SK-N-SH (cell line): ENCODE measurements at regions not wholly inside any gene's neighbourhood (a gene's known extent, or its start where the extent isn't known, plus 50 kb on each side); places are given as distances from the start of the nearest gene placed in this dataset.

Experiments used
- CTCF ChIA-PET: fragments of 300-600, 350-600 bp; formaldehyde crosslinking; extraction: SDS; loops from one replicate; lab custom pipeline; 2021; lab: Yijun Ruan, JAX
- POLR2A ChIA-PET: fragments of 350-600 bp; sonication (Branson Sonifier 250); formaldehyde crosslinking; extraction: SDS; loops from one replicate; lab custom pipeline; 2020; ENCODE audit warnings: antibody characterized with exemption, inconsistent platforms; lab: Yijun Ruan, JAX
- DNase-seq: peaks from one replicate; pipeline ENCODE4 v3.0.0; 2012
- H2AFZ ChIP-seq: fragments of 200-600 bp; sonication (generic); 2 replicates; pipeline ENCODE4 v1.8.1; 2016; ENCODE audit warnings: antibody characterized with exemption, mild to moderate bottlenecking, low read depth
- H3F3A ChIP-seq: fragments of 200-600 bp; sonication (generic); replicated peaks from 2 replicates; pipeline ENCODE3; 2016; ENCODE audit warnings: antibody characterized with exemption, mild to moderate bottlenecking; ENCODE audit not compliant: insufficient read depth
- H3K27ac ChIP-seq, 2 experiments: fragments of 200-500 bp in 1 of 2; fragments of 200-600 bp in 1 of 2; sonication (Bioruptor generic) in 1 of 2; sonication (generic), shearing (Covaris generic) in 1 of 2; 2 replicates each; pipeline versions ENCODE4 v1.5.1 to v1.6.1; 2014 to 2016; ENCODE audit warnings: low read depth in 2 of 2, inconsistent platforms in 1 of 2, low read length in 1 of 2, mild to moderate bottlenecking in 1 of 2, mixed read lengths in 1 of 2
- H3K27me3 ChIP-seq: fragments of 200-600 bp; sonication (generic), shearing (Covaris generic); 2 replicates; pipeline ENCODE4 v1.6.1; 2016; ENCODE audit warnings: mixed run types; ENCODE audit not compliant: insufficient read depth
- H3K36me3 ChIP-seq, 2 experiments: fragments of 200-500 bp in 1 of 2; fragments of 200-600 bp in 1 of 2; sonication (Bioruptor generic) in 1 of 2; sonication (generic) in 1 of 2; replicated peaks in 1 of 2; 2 replicates each; pipeline versions ENCODE3 to v1.5.1; 2014 to 2016; ENCODE audit warnings: low read length in 1 of 2, mild to moderate bottlenecking in 1 of 2; ENCODE audit not compliant: insufficient read depth in 2 of 2, control insufficient read depth in 1 of 2
- H3K4me1 ChIP-seq, 2 experiments: fragments of 200-500 bp in 1 of 2; fragments of 200-600 bp in 1 of 2; sonication (Bioruptor generic) in 1 of 2; sonication (generic), shearing (Covaris generic) in 1 of 2; 2 replicates each; pipeline versions ENCODE4 v1.5.1 to v1.6.1; 2014 to 2016; ENCODE audit warnings: low read depth in 1 of 2, low read length in 1 of 2, mixed run types in 1 of 2; ENCODE audit not compliant: insufficient read depth in 2 of 2, control insufficient read depth in 1 of 2
- H3K4me2 ChIP-seq: fragments of 200-600 bp; sonication (generic), shearing (Covaris generic); 2 replicates; pipeline ENCODE4 v1.6.1; 2017; ENCODE audit warnings: mixed run types
- H3K4me3 ChIP-seq, 2 experiments: fragments of 200-500 bp in 1 of 2; fragments of 200-600 bp in 1 of 2; sonication (Bioruptor generic) in 1 of 2; sonication (generic), shearing (Covaris generic) in 1 of 2; 2 replicates each; pipeline versions ENCODE4 v1.5.1 to v1.8.1; 2014 to 2016; ENCODE audit warnings: low read depth in 2 of 2, inconsistent platforms in 1 of 2, low read length in 1 of 2, mild to moderate bottlenecking in 1 of 2, mixed read lengths in 1 of 2, moderate library complexity in 1 of 2
- H3K79me2 ChIP-seq: fragments of 200-600 bp; sonication (generic); 2 replicates; pipeline ENCODE4 v1.8.1; 2017; ENCODE audit warnings: mild to moderate bottlenecking; ENCODE audit not compliant: insufficient read depth
- H3K9ac ChIP-seq: fragments of 200-600 bp; sonication (generic); 2 replicates; pipeline ENCODE4 v1.6.1; 2017; ENCODE audit warnings: mixed run types
- H3K9me2 ChIP-seq: fragments of 200-600 bp; sonication (generic); 2 replicates; pipeline ENCODE4 v1.6.1; 2017; ENCODE audit warnings: mixed run types
- H3K9me3 ChIP-seq: fragments of 200-600 bp; sonication (generic); 2 replicates; pipeline ENCODE4 v1.6.1; 2017; ENCODE audit warnings: mixed run types, mild to moderate bottlenecking, moderate library complexity
- H4K20me1 ChIP-seq: fragments of 200-600 bp; sonication (generic); 2 replicates; pipeline ENCODE4 v1.6.1; 2017; ENCODE audit warnings: mild to moderate bottlenecking, mixed run types; ENCODE audit not compliant: insufficient read depth
- ELF1 ChIP-seq: IDR thresholded peaks from 2 replicates; pipeline ENCODE4 v1.4.0; 2012
- FOXJ3 ChIP-seq: sonication (generic); formaldehyde crosslinking; IDR thresholded peaks from 2 replicates; pipeline ENCODE4 v1.5.1; 2020; ENCODE audit warnings: mild to moderate bottlenecking, missing genetic modification reagents
- FOXM1 ChIP-seq: IDR thresholded peaks from 2 replicates; pipeline ENCODE4 v1.4.0; 2012; ENCODE audit warnings: low read depth, mild to moderate bottlenecking
- GABPA ChIP-seq: IDR thresholded peaks from 2 replicates; pipeline ENCODE4 v1.4.0; 2012; ENCODE audit warnings: low read depth, mild to moderate bottlenecking
- POLR2AphosphoS5 ChIP-seq: IDR thresholded peaks from 2 replicates; pipeline ENCODE4 v1.6.1; 2012; ENCODE audit warnings: low read depth, low read length
- RAD21 ChIP-seq: IDR thresholded peaks from 2 replicates; pipeline ENCODE4 v1.6.1; 2012; ENCODE audit warnings: mild to moderate bottlenecking, low read length
- RCOR1 ChIP-seq: fragments of 150-350 bp; IDR thresholded peaks from 2 replicates; pipeline ENCODE4 v1.6.1; 2017; ENCODE audit warnings: antibody characterized with exemption, low read length
- TCF12 ChIP-seq: IDR thresholded peaks from 2 replicates; pipeline ENCODE4 v1.4.0; 2012
- YY1 ChIP-seq: IDR thresholded peaks from 2 replicates; pipeline ENCODE4 v1.4.0; 2012; ENCODE audit warnings: low read depth, mild to moderate bottlenecking
- WGBS: methylation state at CpG from one replicate; pipeline ENCODE4 v1.1.6; 2017; ENCODE audit warnings: low lambda C conversion rate; 5-methylcytosine and 5-hydroxymethylcytosine counted together
- TF ChIP-seq, protein P1 (sequence below): IDR thresholded peaks from 2 replicates; pipeline ENCODE4 v1.4.0; 2012; ENCODE audit warnings: low read depth, borderline replicate concordance

DNA sequence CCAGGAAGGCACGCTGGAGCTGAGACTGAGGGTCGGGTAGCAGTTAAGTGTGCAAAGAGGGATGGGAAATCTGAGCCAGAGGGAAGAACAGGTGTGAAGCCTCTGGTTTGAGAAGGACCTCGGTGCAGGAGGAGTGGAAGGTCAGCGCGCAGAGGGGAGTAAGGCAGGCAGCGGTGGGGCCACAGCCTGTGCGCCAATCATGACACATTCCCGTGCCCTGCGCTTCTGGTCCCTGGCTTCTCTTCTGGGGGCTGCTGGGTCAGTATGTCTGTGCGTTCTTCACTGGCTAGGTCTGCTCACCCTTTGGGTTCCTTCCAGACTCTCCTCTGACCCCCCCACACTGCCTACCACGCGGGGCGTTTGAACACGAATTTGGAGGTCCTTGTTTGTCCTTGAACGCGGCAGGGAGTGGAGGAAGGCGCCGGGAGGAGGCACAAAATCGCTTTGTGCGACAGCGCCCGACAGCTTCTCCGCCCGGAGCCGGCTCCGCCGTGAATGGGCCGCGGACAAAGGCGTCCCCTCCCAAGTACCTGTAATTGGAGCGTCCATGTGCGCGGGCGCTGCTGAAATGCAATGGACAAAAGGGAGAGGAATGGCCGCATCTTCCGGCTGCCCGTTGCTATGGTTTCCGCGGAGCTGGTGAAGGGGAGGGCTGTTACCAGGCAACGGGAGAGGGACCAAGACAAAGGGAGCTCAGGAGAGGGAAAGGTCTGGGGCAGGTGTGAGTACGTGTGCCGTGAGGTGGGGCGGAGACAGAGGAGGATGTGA lies 207.2 kb upstream of the SRRM4 start:
- Histone ChIP-seq H3K9me2 (no peaks in the 10 kb centered on the region), H3K4me2 (no peak overlapping the region), H3K27me3 (no peaks in the 10 kb centered on the region), H3K27ac (no peak overlapping the region), H2AFZ (no peak overlapping the region), H3K4me3 (peak overlapping the region in 1 of 2 experiments; percentile 27; a peak in 1 of 4 replicates), H3F3A (no peaks in the 10 kb centered on the region), H3K4me1 (no peaks in the 10 kb centered on the region; a peak in 1 of 4 replicates), H3K79me2 (no peaks in the 10 kb centered on the region), H4K20me1 (no peaks in the 10 kb centered on the region), H3K9me3 (no peaks in the 10 kb centered on the region), H3K36me3 (no peaks in the 10 kb centered on the region), H3K9ac (no peak overlapping the region)
- DNase-seq: peak; percentile 81
- CTCF ChIA-PET: interaction anchor here (1.0 kb wide), 1 partner anchor 62 kb away, joined by 3 read pairs; no protein-coding TSS in a partner anchor
- WGBS: 23% methylated on average over 42 of the region's 43 CpGs
- no peak for TF ChIP-seq YY1
- TF ChIP-seq FOXJ3: peak; percentile 27; the same call in 1 of the 2 replicates
- POLR2A ChIA-PET: interaction anchor here (0.7 to 1.7 kb wide), 3 partner anchors 10 to 50 kb away, joined by 3 to 5 read pairs (median 3); no protein-coding TSS in a partner anchor

DNA sequence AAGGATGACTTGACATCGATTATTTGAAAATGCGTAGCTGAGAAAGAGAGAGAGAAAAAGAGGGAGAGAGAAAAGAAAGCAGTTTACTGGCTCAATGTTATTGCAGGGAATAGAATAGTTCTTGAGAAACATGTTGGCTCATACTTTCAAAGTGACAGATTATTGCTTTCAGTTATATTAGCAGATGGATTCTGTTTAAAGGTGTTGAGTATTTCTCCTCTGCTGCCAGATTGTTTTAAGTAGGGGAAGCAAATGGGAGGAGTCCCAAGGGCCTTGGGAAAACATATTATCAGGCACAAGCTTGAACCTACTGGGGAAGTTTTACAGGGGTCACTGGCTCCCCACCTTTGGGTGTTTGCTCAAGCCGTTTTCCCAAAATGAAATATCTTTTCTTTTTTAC lies 203.8 kb upstream of the SRRM4 start:
- TF ChIP-seq POLR2AphosphoS5 (no peak), GABPA (no peak)
- TF ChIP-seq, protein P1, sequence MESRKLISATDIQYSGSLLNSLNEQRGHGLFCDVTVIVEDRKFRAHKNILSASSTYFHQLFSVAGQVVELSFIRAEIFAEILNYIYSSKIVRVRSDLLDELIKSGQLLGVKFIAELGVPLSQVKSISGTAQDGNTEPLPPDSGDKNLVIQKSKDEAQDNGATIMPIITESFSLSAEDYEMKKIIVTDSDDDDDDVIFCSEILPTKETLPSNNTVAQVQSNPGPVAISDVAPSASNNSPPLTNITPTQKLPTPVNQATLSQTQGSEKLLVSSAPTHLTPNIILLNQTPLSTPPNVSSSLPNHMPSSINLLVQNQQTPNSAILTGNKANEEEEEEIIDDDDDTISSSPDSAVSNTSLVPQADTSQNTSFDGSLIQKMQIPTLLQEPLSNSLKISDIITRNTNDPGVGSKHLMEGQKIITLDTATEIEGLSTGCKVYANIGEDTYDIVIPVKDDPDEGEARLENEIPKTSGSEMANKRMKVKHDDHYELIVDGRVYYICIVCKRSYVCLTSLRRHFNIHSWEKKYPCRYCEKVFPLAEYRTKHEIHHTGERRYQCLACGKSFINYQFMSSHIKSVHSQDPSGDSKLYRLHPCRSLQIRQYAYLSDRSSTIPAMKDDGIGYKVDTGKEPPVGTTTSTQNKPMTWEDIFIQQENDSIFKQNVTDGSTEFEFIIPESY: no peak
- Histone ChIP-seq H3K36me3 (no peaks in the 10 kb centered on the region), H2AFZ (no peak overlapping the region), H3K4me1 (no peaks in the 10 kb centered on the region; a peak in 1 of 4 replicates), H3K79me2 (no peaks in the 10 kb centered on the region), H4K20me1 (no peaks in the 10 kb centered on the region), H3K9me3 (no peaks in the 10 kb centered on the region), H3K4me3 (no peak overlapping the region), H3K9ac (no peak overlapping the region), H3K4me2 (no peak overlapping the region), H3K27ac (no peak overlapping the region), H3K27me3 (no peaks in the 10 kb centered on the region), H3F3A (no peaks in the 10 kb centered on the region), H3K9me2 (no peaks in the 10 kb centered on the region)
- no peak for DNase-seq
- ChIA-PET POLR2A (no interaction called here), CTCF (no interaction called here)
- 25% methylated on average over 3 of the region's 3 CpGs for WGBS

DNA sequence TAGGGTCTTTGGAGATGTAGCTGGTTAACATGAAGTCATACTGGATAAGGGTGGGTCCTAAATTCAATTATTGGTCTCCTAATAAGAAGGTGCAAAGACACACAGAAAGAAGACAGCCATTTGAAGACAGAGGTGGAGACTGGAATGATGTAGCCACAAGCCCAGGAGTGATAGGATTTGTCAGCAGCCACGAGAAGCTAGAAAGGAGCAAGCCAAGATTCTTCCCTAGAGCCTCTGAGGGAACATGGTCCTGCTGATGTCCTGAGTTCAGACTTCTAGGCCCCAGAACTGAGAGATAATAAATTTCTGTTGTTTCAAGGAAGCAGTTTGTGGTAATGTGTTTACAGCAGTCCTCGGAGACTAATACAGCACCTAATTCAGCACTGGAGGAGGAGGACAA lies 203.3 kb upstream of the SRRM4 start:
- DNase-seq: no peak
- no peaks in the 10 kb centered on the region for H3K9me3 ChIP-seq
- no peak overlapping the region for H2AFZ ChIP-seq
- no peak for TF ChIP-seq RAD21
- TF ChIP-seq ELF1: no peak
- no peak for TF ChIP-seq FOXJ3
- TF ChIP-seq RCOR1: no peak
- no peak for TF ChIP-seq FOXM1
- no peak for TF ChIP-seq TCF12
- TF ChIP-seq, all 33 proteins: peak for 0
- ChIA-PET CTCF (no interaction called here), POLR2A (no interaction called here)
- Histone ChIP-seq H4K20me1 (no peaks in the 10 kb centered on the region), H3K27ac (no peak overlapping the region), H3K9me2 (no peaks in the 10 kb centered on the region), H3F3A (no peaks in the 10 kb centered on the region), H3K36me3 (no peaks in the 10 kb centered on the region), H3K4me1 (no peaks in the 10 kb centered on the region; a peak in 1 of 4 replicates), H3K4me2 (no peak overlapping the region), H3K9ac (no peak overlapping the region), H3K4me3 (no peak overlapping the region), H3K27me3 (no peaks in the 10 kb centered on the region), H3K79me2 (no peaks in the 10 kb centered on the region)
- WGBS: 14% methylated on average over 2 of the region's 2 CpGs
